ENCODE measurements at regions not wholly inside any gene's neighbourhood (a gene's known extent, or its start where the extent isn't known, plus 50 kb on each side); places are given as distances from the start of the nearest gene placed in this dataset.

DNA sequence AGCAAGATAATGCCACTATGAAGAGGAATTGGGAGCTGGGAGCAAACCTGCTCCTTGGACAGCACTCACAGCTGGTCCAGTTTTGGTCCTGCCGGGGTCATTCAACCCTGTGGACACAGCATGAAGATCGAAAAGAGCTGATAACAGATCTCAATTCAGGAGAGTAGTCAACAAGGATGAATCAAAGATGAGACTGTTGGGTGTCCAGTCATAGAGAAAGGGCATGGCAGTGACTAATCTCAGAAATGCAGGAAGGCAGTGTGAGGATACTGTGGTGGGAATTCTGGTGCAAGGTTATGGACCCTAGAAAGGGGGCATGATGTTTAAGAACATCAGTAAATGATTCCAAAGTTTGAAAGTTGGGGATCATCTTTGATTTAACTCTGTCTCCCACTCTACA, 261.4 kb upstream of the ZP4 start:
- no peak for TF ChIP-seq CTCF (IDR thresholded peaks at IDR 0.05)
- no peak for TF ChIP-seq EP300 (IDR thresholded peaks at IDR 0.05)
- no peak for TF ChIP-seq POLR2AphosphoS5 (IDR thresholded peaks at IDR 0.05)
- no peak for TF ChIP-seq POLR2A (IDR thresholded peaks at IDR 0.05)

Measured in sigmoid colon (tissue), 4 donors.